Neural progenitor cell (in vitro differentiated cells): ENCODE measurements at regions not wholly inside any gene's neighbourhood (a gene's known extent, or its start where the extent isn't known, plus 50 kb on each side); places are given as distances from the start of the nearest gene placed in this dataset.
"Not testable (repeated sequence)": the region's sequence is repeated elsewhere in the genome, so short reads cannot be mapped to it uniquely, and the experiment has no call there.

ENCODE experiments used
- DNase-seq: peaks from one replicate; pipeline ENCODE4 v3.0.0-alpha.2; 2016; ENCODE audit warnings: low spot score
- H2AFZ ChIP-seq: fragments of 200-600 bp; sonication (generic); replicated peaks from 2 replicates; pipeline ENCODE4 v1.6.1; 2016; ENCODE audit warnings: antibody characterized with exemption
- H3F3A ChIP-seq: fragments of 200-600 bp; sonication (generic); 2 replicates; pipeline ENCODE4 v1.6.1; 2016; ENCODE audit warnings: antibody characterized with exemption, low read depth
- H3K27ac ChIP-seq: fragments of 200-600 bp; sonication (generic); 2 replicates; pipeline ENCODE4 v1.5.1; 2016; ENCODE audit warnings: mild to moderate bottlenecking
- H3K27me3 ChIP-seq: fragments of 200-600 bp; sonication (generic); 2 replicates; pipeline ENCODE4 v1.6.1; 2016; ENCODE audit warnings: mild to moderate bottlenecking, moderate library complexity
- H3K36me3 ChIP-seq: fragments of 200-600 bp; sonication (generic); 2 replicates; pipeline ENCODE4 v1.5.1; 2016
- H3K4me1 ChIP-seq: fragments of 200-600 bp; sonication (generic); 2 replicates; pipeline ENCODE4 v1.6.1; 2016; ENCODE audit warnings: mixed run types
- H3K4me2 ChIP-seq: fragments of 200-600 bp; sonication (generic); 2 replicates; pipeline ENCODE4 v1.6.1; 2016
- H3K4me3 ChIP-seq: fragments of 200-600 bp; sonication (generic); 2 replicates; pipeline ENCODE4 v1.5.1; 2016
- H3K79me2 ChIP-seq: fragments of 200-600 bp; sonication (generic); 2 replicates; pipeline ENCODE4 v1.6.1; 2016; ENCODE audit warnings: low read depth
- H3K9ac ChIP-seq: fragments of 200-600 bp; sonication (generic); 2 replicates; pipeline ENCODE4 v1.6.1; 2016
- H3K9me3 ChIP-seq: fragments of 200-600 bp; sonication (generic); 2 replicates; pipeline ENCODE4 v1.5.1; 2016; ENCODE audit warnings: low read depth
- H4K20me1 ChIP-seq: fragments of 200-600 bp; sonication (generic); 2 replicates; pipeline ENCODE4 v1.6.1; 2016; ENCODE audit warnings: low read depth
- H3K27ac Mint-ChIP-seq: 3 replicates; pipeline ENCODE4 v1.8.0; 2021; ENCODE audit warnings: mixed read lengths
- H3K27me3 Mint-ChIP-seq: 2 replicates; pipeline ENCODE4 v1.8.0; 2022; ENCODE audit warnings: low read depth, mild to moderate bottlenecking, inconsistent platforms, moderate library complexity, mixed read lengths; ENCODE audit not compliant: insufficient read depth
- H3K36me3 Mint-ChIP-seq: 3 replicates; pipeline ENCODE4 v1.8.0; 2021; ENCODE audit warnings: mixed read lengths
- H3K4me1 Mint-ChIP-seq: 3 replicates; pipeline ENCODE4 v1.8.0; 2021; ENCODE audit warnings: mixed read lengths
- H3K4me3 Mint-ChIP-seq: 3 replicates; pipeline ENCODE4 v1.8.0; 2021; ENCODE audit warnings: mild to moderate bottlenecking, moderate library complexity, mixed read lengths
- H3K9me3 Mint-ChIP-seq: 3 replicates; pipeline ENCODE4 v1.8.0; 2020; ENCODE audit warnings: mixed read lengths
- CTCF ChIP-seq: fragments of 200-600 bp; sonication (generic); IDR thresholded peaks from 2 replicates; pipeline ENCODE4 v1.5.1; 2017; ENCODE audit warnings: antibody characterized with exemption, mild to moderate bottlenecking
- EZH2 ChIP-seq: fragments of 200-600 bp; sonication (generic); IDR thresholded peaks from 2 replicates; pipeline ENCODE4 v1.6.1; 2017; ENCODE audit warnings: antibody characterized with exemption, mild to moderate bottlenecking, moderate library complexity
- EZH2phosphoT487 ChIP-seq: fragments of 200-600 bp; sonication (generic); IDR thresholded peaks from 2 replicates; pipeline ENCODE4 v1.6.1; 2017; ENCODE audit warnings: antibody characterized with exemption

GRCh38 chr17:71639865-71640264 lies 481.0 kb upstream of the SOX9 start:
- DNase-seq, result no peak
- Histone ChIP-seq H3K27ac (no peak overlapping the region), H3K36me3 (no peaks in the 10 kb centered on the region), H3K4me1 (no peaks in the 10 kb centered on the region), H3K9ac (no peak overlapping the region), H4K20me1 (no peaks in the 10 kb centered on the region), H2AFZ (no peak overlapping the region), H3K4me2 (no peak overlapping the region), H3F3A (peaks cover 4% of the 10 kb centered on the region), H3K27me3 (no peaks in the 10 kb centered on the region), H3K4me3 (no peak overlapping the region), H3K9me3 (no peaks in the 10 kb centered on the region), H3K79me2 (no peaks in the 10 kb centered on the region)
- Mint-ChIP-seq H3K27me3 (peaks cover 3% of the 10 kb centered on the region), H3K36me3 (no peaks in the 10 kb centered on the region), H3K4me3 (no peak overlapping the region), H3K4me1 (no peaks in the 10 kb centered on the region), H3K27ac (no peak overlapping the region), H3K9me3 (no peaks in the 10 kb centered on the region)
- TF ChIP-seq EZH2, result no peak
- no peak for TF ChIP-seq EZH2phosphoT487
- TF ChIP-seq CTCF, result no peak

- not testable (repeated sequence) for H3K9me3 ChIP-seq, DNase-seq, H3K79me2 ChIP-seq, H4K20me1 ChIP-seq, H3K4me1 ChIP-seq, H3K4me3 Mint-ChIP-seq, H3K4me3 ChIP-seq, H3K4me2 ChIP-seq, H3K27ac ChIP-seq, H3K36me3 ChIP-seq, H3K27me3 ChIP-seq, H3K27me3 Mint-ChIP-seq, H3F3A ChIP-seq, H3K27ac Mint-ChIP-seq, H3K36me3 Mint-ChIP-seq, H3K9ac ChIP-seq, H2AFZ ChIP-seq, H3K4me1 Mint-ChIP-seq
- peaks cover 18% of the 10 kb centered on the region for H3K9me3 Mint-ChIP-seq
Measured at GRCh38 chr17:71646890-71647289, 473.9 kb upstream of the SOX9 start.

- H3K4me1 Mint-ChIP-seq, H3K27me3 Mint-ChIP-seq, H3K27ac Mint-ChIP-seq, H3K4me1 ChIP-seq, H3K9me3 ChIP-seq, H3K4me3 Mint-ChIP-seq, H3K9ac ChIP-seq, H3F3A ChIP-seq, H3K27ac ChIP-seq, H3K27me3 ChIP-seq, H3K36me3 ChIP-seq, DNase-seq, H3K4me3 ChIP-seq, H3K4me2 ChIP-seq, H3K79me2 ChIP-seq, H2AFZ ChIP-seq, H3K36me3 Mint-ChIP-seq, H4K20me1 ChIP-seq: not testable (repeated sequence)
- H3K9me3 Mint-ChIP-seq, result peaks cover 18% of the 10 kb centered on the region
Measured at GRCh38 chr17:71648342-71648741, 472.5 kb upstream of the SOX9 start.

- Histone ChIP-seq H3K4me3 (no peak overlapping the region), H3K4me1 (no peaks in the 10 kb centered on the region), H3K9me3 (no peaks in the 10 kb centered on the region), H3K4me2 (no peak overlapping the region), H3K9ac (no peak overlapping the region), H4K20me1 (no peaks in the 10 kb centered on the region), H3K79me2 (no peaks in the 10 kb centered on the region), H3K27me3 (no peaks in the 10 kb centered on the region), H3F3A (no peaks in the 10 kb centered on the region), H3K27ac (no peak overlapping the region), H2AFZ (no peak overlapping the region), H3K36me3 (no peaks in the 10 kb centered on the region)
- DNase-seq, result no peak
- H3K9me3 Mint-ChIP-seq, result peaks cover 18% of the 10 kb centered on the region
- no peaks in the 10 kb centered on the region for H3K4me1 Mint-ChIP-seq
- TF ChIP-seq EZH2phosphoT487 (no peak), CTCF (no peak), EZH2 (no peak)
- no peak overlapping the region for H3K27ac Mint-ChIP-seq
- H3K36me3 Mint-ChIP-seq, result no peaks in the 10 kb centered on the region
- H3K4me3 Mint-ChIP-seq, result no peak overlapping the region
- H3K27me3 Mint-ChIP-seq, result no peaks in the 10 kb centered on the region
Measured at GRCh38 chr17:71649941-71650350, 470.9 kb upstream of the SOX9 start.
